ENCODE measurements at regions not wholly inside any gene's neighbourhood (a gene's known extent, or its start where the extent isn't known, plus 50 kb on each side); places are given as distances from the start of the nearest gene placed in this dataset.
"Not testable (repeated sequence)": the region's sequence is repeated elsewhere in the genome, so short reads cannot be mapped to it uniquely, and the experiment has no call there.

DNA sequence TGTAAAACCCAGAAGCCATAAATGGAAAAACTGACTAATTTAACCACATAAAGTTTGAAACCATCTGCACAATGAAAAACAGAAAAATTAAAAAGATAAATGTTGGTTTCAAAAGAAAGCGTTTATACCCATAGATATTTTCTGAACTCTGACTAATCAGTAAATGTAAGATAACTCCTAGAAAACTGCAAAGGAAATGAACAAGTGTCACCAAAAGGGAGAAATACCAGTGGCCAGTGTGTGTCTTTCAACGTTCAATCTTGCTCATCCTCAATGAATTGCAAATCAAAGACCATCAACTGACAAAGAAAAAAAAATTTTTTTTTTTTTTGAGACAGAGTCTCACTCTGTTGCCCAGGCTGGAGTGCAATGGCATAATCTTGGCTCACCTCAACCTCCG is 180.1 kb downstream of the SYK start:
- DNase-seq = no peak

DNA sequence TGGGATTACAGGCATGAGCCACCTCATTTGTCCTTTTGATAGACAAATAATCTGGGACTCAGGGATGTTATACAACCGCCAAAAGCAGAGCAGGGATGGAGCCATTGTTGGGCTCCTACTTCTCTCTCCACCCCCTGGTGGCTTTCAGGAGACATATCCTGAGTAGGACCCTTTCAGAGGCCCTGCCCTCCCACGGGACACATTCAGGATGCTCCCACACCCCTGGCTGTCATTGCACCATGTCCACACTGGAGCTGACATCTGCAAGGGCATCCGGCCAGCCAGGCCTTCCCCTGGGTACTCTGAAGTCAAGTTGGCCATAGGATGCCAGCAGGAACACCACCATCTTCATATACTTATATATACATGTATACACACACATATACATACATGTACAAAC is 181.8 kb downstream of the SYK start:
- no peak for DNase-seq

DNA sequence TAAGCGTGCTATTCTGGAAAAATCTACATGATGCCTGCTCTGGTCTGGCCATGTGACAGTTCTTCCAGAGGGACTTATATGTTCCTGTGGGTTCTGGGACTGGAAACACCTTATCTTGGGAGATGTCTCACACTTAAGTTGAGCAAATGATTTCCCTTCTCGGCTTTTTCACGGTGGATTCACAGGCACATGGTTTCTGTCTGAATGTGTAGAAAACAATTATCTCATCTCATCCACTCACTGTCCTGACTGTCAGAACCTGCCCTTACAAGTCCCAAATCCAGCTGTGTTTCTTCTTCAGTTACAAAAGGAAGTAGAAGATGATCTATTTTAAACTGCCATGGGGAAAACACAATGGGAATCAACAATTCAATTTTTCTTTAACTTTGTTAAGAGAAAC is 184.0 kb downstream of the SYK start:
- DNase-seq = no peak

DNA sequence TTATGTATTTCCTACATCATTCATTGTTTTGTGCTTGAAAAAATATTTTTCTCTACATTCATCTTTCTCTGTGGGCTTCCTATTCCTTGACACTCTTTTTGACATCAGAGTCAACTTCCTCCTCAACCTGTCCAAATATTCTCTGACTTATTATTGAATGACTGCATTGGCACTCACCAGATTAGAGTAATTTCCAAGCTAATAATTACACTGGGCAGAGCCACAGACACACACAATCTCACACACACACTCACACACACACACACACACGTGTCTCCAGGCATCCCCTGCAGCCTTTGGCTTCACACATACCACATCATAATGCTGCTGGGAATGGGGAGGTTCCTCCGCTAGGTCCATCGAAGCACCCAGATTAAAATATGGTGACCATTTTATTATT is 184.5 kb downstream of the SYK start:
- no peak for DNase-seq

DNA sequence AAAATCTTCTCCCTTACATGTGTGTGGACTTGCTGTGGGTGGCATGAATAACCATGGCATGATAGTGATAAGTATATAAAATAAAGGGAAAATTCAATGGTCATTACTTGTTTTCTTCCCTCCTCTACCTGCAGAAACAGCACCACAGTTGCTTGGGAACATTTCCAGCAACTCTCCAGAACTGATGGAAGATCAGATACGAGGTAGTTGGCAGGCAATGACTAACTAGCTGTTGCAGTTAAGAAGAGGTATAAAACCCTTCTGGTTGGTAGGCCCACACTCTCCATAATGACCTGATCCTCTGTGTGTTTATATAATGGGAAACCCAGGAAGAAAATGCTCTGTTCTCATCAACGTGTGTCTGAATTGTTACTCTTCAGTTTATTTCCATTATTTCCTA is 185.9 kb downstream of the SYK start:
- no peak for DNase-seq

DNA sequence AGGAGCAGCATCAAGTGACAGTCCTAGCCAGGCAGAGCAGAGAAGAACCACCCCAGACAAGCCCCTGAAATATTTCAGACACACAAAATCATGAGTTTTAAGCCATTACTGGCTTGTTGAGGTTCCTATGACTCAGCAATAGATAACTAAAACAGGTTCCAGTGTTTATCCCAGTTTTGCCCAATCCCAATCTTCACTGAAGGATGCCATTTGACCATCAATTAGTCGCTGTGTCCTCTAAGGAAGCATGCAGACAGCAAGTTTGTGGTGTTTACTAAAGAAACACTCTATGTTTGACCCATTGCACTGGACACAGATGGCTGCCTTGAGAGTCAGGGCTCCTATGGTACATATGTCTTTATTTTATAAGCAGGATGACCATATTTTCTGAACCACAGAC is 186.7 kb downstream of the SYK start:
- no peak for DNase-seq

DNA sequence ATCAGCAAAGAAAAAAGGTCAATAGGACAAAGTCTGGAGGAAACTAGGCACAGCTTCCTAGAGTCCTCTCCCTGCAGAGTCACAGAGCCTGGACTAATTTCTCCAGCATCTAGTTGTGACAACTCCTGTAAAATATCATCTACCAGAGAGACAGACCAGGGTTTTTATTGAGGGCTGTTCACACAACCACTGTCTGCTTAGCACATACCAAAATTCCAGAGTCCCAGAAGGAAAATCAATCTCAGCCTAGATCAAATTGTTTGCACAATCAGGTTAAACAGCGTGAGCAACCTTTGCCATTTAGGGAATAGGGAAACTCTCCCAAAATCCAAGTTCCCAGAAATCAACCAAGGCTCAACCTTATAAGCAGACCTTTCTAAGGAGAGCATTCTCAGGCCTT is 190.3 kb downstream of the SYK start:
- no peak for DNase-seq

DNA sequence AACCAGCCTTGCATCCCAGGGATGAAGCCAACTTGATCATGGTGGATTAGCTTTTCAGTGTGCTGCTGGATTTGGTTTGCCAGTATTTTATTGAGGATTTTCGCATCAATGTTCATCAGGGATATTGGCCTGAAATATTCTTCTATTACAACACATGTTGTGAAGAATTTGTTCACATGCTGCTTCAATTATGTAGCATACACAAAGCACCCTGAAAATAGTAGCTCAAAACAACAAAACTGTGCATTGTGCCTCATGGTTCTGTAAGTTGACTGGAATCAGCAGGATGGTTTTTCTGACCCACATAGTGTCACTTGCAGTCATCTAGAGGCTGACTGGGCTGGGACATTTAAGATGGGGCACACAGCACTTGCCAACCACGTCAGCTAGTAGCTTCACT is 193.9 kb downstream of the SYK start:
- no peak for DNase-seq

DNA sequence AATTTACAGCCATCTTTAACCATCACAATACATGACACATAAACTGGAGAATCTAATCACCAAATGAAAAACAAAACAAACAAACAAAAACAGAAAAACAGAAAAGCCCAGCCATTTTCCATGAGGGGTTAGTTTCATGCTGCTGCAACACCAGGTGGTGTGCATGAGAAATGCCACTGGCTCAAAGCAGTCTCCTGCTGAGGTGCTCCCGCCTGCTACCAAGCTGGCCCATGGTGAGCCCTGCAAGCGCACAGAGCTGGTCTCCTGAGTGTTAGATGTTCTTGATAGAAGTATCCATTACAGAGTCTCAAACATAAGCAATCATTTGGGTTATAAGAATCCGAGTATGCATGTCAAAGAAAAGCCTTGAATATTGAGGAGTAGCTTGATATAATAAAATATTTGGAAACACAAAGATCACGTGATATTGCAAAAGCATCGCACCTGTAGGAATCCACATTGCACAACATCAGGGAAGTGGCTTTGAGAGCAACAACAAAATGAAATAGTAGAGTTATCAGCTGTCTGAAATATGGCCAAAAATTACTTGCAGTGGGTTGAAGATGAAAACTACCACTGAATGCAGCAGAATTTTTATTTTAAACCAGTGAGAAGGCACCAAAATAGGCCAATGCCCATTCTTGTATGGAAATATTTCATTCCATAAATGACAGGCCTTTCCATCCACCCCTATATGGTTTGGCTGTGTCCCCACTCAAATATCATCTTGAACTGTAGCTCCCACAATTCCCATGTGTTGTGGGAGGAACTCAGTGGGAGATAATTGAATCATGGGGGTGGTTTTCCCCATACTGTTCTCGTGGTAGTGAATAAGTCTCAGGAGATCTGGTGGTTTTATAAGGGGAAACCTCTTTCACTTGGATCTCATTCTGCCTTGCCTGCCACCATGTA is 194.8 kb downstream of the SYK start:
- DNase-seq = no peak

DNA sequence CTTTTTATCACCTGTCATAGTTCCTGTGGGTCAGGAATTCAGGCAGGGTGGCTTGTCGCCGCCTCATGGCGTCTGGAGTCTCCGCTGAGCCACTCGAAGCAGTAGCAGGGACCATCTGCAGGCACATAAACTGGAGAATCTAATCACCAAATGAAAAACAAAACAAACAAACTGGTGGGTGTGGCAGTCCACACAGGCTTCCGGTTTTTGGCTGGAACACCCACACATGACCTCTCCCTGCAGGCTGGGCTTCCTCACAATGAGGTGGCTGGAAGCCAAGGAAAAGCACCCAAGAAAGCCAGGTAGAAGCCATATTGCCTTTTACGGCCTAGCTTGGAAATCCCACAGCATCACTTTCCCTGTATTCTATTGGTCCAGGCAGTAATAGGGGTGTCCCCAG is 197.0 kb downstream of the SYK start:
- no peak for DNase-seq

DNA sequence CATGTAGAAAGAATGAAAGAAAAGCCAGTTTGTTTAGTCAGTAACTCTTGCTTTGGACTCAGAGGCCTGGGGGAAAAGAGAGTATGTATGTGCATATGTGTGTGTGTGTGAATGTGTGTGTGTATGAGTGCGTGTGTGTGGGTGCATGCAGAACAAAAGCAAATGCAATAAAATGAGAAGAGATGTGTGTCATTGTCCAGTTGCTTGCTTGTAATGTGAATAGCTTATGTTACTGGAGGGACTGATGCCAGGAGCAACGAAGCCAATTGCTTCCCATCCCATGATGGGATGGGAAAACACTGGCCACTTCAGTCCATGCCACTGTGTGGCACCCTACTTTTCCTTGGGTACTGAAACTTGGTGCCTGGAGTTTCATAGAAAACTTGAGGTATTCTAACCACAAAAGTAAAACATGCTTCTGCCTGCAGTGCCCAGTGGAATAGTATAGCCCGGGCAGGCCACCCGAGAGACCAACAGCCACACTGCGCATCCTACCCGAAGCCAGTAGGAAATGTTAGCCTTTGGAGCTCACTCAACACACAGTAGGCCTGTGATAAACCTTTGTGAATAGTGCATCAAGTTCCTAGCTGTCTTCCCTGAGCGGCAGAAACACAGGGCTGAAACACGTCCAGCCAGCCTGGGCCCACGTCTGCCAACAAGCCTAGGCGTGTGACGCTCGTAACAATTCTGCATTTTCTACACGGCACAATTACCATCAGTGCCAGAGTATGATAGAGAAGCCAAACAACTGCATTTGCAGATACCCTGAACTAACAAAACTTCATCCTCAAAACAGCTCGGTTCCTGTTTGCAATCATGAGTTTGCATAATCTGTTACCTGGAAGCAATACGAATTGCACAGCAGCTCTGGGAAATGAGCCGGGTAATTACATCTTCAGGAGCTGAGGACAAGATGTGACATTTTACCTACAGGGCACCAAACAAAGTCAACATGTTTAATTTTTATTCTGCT is 198.1 kb downstream of the SYK start:
- no peak for DNase-seq

DNA sequence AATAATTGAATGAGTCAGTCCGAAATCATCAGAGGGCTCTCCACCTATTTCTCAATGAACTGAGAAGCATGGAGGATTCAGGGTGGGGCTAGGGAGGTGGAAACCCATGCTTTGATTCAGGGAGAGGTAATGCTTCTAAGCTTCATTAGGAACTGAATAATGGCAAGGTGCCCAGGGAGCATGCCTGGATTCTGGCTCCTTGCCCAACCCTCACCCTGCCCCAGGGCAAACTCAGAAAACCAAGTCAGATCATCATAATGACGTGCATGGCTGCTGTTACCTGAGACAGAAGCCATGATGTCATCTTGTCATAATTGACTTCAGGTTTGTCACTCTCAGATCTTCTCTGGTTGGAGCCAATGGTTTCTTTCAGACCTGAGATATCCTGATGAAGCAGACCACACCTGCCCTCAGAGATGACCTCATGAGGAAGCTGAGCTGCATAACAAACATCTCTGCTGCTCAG is 199.6 kb downstream of the SYK start:
- no peak for DNase-seq

DNA sequence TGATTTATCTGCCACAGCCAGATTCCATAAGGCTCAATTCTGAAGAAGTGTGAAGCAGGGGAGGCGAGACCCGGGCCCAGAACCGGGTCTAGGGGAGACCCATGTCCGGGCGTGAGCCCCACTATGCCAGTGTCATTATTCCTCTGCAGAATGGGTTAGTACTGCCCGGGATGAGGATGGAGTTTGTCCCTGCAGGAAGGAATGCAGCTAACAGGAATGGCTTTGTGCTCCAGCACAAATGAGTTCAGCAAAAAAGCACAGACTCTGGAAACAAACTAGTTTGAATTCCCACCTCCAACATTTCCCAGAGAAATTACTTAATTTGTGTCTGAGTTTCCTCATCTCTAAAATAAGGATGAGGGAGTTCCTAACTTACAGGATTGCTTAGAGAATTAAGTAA is 202.9 kb downstream of the SYK start:
- DNase-seq = no peak

DNA sequence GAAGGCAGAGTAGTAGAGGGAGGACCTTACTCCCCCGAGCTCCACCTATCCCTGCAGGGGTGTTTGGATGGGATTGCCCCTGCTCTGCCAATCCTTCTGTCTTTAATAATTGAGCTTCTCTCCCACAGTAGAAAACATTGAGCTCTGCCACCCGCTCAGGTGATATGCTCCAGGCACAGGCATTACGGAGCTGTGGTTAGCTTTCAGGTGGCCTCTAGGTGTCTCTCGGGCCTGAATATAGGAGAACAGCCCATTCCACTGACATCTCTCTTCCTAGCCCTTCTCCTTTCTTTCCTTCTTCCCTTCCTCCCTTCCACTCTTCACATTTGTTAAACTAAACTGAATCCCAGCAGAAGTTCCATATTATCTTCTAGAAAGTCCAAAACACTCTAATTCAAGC is 203.4 kb downstream of the SYK start:
- DNase-seq = no peak

DNA sequence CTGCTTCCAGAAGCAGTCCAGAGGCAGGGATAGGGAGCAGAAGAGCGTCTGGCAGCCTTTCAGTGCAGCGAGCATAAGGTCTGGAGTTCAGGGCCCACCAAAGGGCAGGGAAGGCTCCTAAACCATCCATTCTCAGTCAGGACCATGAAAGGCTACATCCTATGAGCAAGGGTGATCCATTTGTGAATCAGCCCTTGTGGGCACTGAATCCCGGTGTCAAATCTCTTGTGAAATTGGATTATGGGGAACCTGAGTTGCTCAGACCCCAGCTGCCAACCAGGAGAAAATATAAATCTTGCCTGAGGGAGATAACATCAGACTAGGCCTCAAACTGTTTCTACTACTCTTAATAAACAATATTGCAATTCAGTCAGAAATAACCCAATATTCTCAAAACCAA is 204.4 kb downstream of the SYK start:
- DNase-seq = no peak

DNA sequence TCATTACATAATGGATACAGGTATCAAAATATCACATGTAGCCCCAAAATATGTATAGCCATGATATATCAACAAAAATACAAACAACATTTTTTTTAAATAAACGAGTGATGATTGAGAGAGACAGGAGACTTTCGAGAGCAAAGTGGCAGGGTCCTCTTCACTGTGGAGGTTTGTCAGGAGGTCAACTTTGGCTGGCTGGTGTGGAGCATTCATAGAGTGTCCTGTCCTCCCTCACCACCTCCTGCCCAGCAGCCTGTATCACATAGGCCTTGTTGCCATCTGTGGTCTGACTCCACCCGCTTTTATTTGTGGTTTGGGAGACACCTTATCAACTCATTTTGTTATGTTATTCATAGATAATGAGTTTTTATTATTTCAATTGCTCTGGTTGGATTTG is 206.9 kb downstream of the SYK start:
- DNase-seq = no peak

DNA sequence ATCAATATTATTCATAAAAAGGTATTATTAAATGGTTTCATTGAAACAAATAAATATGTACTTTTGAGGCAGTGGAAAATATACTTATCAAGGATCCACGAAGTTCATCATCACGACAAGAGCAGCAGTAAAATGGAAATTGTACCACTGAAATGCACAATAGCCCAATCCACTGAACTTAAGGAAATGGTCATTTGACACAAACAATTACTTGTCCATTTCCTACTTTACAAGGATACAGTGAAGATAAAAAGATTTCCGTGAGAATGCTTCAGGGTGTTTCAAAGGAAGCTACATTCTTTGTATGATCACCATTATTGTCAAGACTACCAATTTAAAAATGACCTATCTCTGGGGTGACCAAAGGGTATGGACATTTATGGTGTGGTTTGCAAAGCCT is 210.3 kb downstream of the SYK start:
- DNase-seq = no peak

DNA sequence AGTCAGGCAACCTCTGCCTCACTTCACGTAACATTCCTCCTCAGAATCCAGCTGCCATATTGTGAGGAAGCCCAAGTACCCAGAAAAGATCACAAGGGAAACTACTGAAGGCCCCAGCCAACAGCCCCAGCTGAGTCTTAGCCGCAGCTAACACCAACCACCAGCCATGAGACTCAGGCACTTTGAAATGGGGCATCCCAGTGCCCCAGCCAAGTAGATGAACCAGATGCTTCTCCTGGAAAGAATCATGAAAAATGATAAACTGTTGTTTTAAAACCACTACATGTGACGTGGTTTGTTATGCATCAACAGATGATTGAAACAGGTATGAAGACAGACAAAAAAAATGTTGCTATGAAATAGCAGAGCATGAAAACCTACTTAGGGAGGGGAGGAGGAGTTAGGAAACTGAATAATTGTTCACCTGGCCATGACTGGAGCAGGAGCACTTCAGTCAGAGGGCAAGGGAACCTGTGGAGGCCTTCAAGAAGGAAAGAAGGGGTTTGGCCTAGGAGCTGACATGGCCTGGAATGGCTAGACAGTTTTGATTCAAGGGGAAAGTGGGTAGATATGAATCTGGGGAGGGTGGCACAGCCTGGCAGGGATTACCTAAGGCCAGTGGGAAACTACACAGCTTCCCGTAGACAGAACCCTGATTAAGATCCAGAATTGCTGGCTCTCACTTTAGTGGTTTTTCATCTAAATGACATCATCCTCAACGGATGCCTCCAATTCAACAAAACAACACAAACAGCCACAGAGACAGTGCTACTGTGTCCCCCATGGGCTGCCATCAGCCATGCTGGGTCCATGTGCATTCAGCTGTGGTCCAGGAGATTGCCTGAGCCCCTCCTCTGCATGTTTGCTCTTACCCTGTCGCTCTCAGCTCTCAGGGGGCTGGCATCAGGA is 211.6 kb downstream of the SYK start:
- no peak for DNase-seq

DNA sequence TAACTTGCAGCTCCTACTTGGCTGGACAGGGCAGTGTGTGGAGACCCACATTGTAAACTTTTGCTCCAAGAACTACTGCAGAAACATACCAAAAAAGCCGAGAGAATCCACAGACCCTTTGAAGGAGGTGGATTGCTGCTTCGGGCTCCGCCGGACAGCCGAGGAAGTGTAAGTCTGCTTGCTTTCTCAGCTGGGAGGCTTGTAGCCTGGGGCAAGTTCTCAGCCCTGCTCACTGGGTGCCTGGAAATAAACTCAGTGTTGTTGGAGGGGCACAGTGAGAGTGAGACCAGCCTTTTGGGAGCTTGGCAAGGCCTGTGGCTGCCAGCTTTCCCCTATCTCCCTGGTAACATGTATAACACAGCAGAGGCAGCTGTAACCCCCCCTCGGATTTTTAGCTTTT is 215.6 kb downstream of the SYK start:
- no peak for DNase-seq

DNA sequence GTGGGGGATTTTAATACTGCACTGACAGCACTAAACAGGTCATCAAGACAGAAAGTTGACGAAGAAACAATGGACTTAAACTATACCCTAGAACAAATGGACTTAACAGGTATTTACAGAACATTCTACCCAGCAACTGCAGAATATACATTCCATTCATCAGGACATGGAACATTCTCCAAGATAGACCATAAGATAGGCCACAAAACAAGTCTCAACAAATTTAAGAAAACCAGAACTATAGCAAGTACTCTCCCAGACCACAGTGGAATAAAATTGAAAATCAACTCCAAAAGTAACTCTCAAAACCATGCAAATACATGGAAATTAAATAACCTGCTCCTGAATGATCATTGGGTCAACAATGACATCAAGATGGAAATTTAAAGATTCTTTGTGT is 218.3 kb downstream of the SYK start:
- not testable (repeated sequence) for DNase-seq

DNA sequence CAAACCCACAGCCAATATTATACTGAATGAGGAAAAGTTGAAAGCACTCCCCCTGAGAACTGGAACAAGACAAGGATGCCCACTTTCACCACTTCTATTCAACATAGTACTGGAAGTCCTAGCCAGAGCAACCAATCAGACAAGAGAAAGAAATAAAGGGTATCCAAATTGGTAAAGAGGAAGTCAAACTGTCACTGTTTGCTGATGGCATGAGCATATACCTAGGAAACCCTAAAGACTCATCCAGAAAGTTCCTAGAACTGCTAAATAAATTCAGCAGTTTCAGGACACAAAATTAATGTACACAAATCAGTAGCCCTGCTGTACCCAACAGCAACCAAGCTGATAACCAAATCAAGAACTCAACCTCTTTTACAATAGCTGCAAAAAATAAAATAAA is 220.0 kb downstream of the SYK start:
- not testable (repeated sequence) for DNase-seq

DNA sequence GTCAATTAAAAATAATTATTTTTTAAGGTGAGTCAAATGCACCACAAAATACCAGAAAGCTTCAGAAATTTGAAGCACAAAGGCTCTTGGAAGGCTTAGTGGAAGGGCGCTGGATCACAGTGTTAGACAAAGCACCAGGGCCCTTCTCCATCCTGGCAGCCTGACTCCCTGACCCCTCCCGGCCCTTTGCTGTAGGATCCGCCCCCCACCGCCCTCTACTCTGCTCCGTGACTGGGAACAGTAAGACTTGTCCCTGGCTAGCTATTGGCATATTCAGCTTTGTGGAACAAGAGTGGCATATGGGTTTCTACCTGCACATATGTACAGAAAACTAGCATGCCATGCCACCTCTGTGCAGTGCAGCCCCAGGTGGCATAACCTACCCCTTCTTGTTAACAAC is 222.1 kb downstream of the SYK start:
- no peak for DNase-seq

DNA sequence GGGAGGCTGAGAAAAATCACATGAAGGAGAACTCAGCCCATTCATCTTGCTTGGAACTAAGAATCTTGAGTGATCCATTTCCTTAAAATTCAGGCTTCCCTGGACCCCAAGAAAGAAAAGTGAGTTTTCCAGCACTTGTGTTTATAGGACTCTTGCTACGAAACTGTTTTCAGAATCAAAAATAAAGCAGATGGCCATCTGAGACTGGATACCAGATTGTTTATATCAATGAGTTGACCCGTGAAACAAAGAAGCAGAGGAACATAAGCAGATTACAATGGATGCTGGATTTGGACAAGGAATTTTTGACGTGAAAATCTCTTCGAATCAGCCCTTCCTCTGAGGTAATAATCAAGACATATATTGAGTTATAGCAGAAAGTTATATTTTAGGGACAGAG is 223.2 kb downstream of the SYK start:
- DNase-seq = no peak

Measured in effector CD8-positive, alpha-beta T cell (primary cell).